Activated CD4-positive, alpha-beta memory T cell treated with anti-CD3 and anti-CD28 coated beads for 36 hours (primary cell): ENCODE measurements at regions not wholly inside any gene's neighbourhood (a gene's known extent, or its start where the extent isn't known, plus 50 kb on each side); places are given as distances from the start of the nearest gene placed in this dataset.

Source experiments
- CTCF ChIA-PET: fragments of 350-600 bp; sonication (Branson Sonifier 250); formaldehyde crosslinking; loops from one replicate; lab custom pipeline; 2021; ENCODE audit warnings: antibody characterized with exemption, inconsistent platforms; lab: Charles Lee
- POLR2A ChIA-PET: fragments of 350-600 bp; sonication (Branson Sonifier 250); formaldehyde crosslinking; loops from one replicate; lab custom pipeline; 2021; ENCODE audit warnings: antibody characterized with exemption; lab: Charles Lee
- DNase-seq: peaks from one replicate; pipeline ENCODE4 v3.0.0-alpha.2; 2020
- H3K27ac Mint-ChIP-seq: one replicate; pipeline ENCODE4 v1.8.0; 2021; ENCODE audit warnings: mixed read lengths
- H3K27me3 Mint-ChIP-seq: one replicate; pipeline ENCODE4 v1.8.0; 2021; ENCODE audit warnings: mixed read lengths
- H3K36me3 Mint-ChIP-seq: one replicate; pipeline ENCODE4 v1.8.0; 2021; ENCODE audit warnings: mixed read lengths
- H3K4me1 Mint-ChIP-seq: one replicate; pipeline ENCODE4 v1.8.0; 2021; ENCODE audit warnings: low read depth, mixed read lengths
- H3K4me3 Mint-ChIP-seq: one replicate; pipeline ENCODE4 v1.8.0; 2021; ENCODE audit warnings: mild to moderate bottlenecking, mixed read lengths
- H3K9me3 Mint-ChIP-seq: one replicate; pipeline ENCODE4 v1.8.0; 2021; ENCODE audit warnings: mixed read lengths
- intact Hi-C: fragments of 100-400 bp; cut with micrococcal nuclease; formaldehyde crosslinking; loops from one replicate; pipeline ENCODE4 v1.15.1; 2023

- no peak for DNase-seq
- no peak overlapping the region for H3K27ac Mint-ChIP-seq
- CTCF ChIA-PET = no interaction called here
- no peak overlapping the region for H3K4me3 Mint-ChIP-seq
- H3K9me3 Mint-ChIP-seq = no peaks in the 10 kb centered on the region
- H3K4me1 Mint-ChIP-seq = no peaks in the 10 kb centered on the region
- POLR2A ChIA-PET = no interaction called here
- intact Hi-C loops = no loop called here
- H3K27me3 Mint-ChIP-seq = no peaks in the 10 kb centered on the region
- no peaks in the 10 kb centered on the region for H3K36me3 Mint-ChIP-seq
Measured at GRCh38 chr3:105957722-105958121, 88.9 kb upstream of the CBLB start.

- intact Hi-C loops = no loop called here
- Mint-ChIP-seq H3K27ac (no peak overlapping the region), H3K4me1 (no peaks in the 10 kb centered on the region), H3K27me3 (no peaks in the 10 kb centered on the region), H3K4me3 (no peak overlapping the region), H3K9me3 (no peaks in the 10 kb centered on the region), H3K36me3 (no peaks in the 10 kb centered on the region)
- DNase-seq = no peak
- ChIA-PET POLR2A (no interaction called here), CTCF (no interaction called here)
Measured at GRCh38 chr3:105958237-105959000, 89.6 kb upstream of the CBLB start.

- H3K27me3 Mint-ChIP-seq = no peaks in the 10 kb centered on the region
- ChIA-PET POLR2A (interaction anchor here (0.7 kb wide), 1 partner anchor 230 kb away, joined by 5 read pairs; no protein-coding TSS in a partner anchor), CTCF (interaction anchor here (0.5 kb wide), 1 partner anchor 82 kb away, joined by 3 read pairs; no protein-coding TSS in a partner anchor)
- no peaks in the 10 kb centered on the region for H3K4me1 Mint-ChIP-seq
- intact Hi-C loops = no loop called here
- H3K27ac Mint-ChIP-seq = no peak overlapping the region
- H3K4me3 Mint-ChIP-seq = no peak overlapping the region
- no peaks in the 10 kb centered on the region for H3K9me3 Mint-ChIP-seq
- no peaks in the 10 kb centered on the region for H3K36me3 Mint-ChIP-seq
- DNase-seq = no peak
Measured at GRCh38 chr3:105959851-105960250, 91.0 kb upstream of the CBLB start.

DNA sequence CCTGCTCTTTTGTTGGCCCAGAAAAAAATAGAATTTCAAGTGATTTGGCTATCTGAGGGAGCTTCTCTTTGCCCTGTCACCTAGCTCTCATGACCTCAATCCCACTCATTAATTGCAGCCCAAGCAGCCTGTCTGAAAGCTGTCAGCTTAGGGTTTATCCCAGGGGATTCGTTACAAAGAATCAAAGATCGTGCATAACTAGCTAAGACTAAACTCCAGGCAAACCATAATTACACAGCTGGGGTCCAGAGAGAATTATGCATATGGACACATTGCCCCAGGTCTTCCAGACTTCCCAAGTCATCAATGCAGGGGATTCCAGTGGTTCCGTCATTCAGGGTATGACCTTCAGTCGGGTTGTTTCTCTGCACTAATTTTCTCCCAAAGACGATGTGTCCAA, 91.6 kb upstream of the CBLB start:
- intact Hi-C loops = no loop called here
- ChIA-PET POLR2A (interaction anchor here (0.7 kb wide), 1 partner anchor 230 kb away, joined by 5 read pairs; no protein-coding TSS in a partner anchor), CTCF (no interaction called here)
- DNase-seq = no peak
- no peaks in the 10 kb centered on the region for H3K36me3 Mint-ChIP-seq
- no peaks in the 10 kb centered on the region for H3K9me3 Mint-ChIP-seq
- no peak overlapping the region for H3K27ac Mint-ChIP-seq
- no peak overlapping the region for H3K4me3 Mint-ChIP-seq
- H3K4me1 Mint-ChIP-seq = no peaks in the 10 kb centered on the region
- H3K27me3 Mint-ChIP-seq = no peaks in the 10 kb centered on the region

GRCh38 chr3:105963161-105963560, 94.3 kb upstream of the CBLB start:
- H3K4me3 Mint-ChIP-seq = no peak overlapping the region
- H3K27ac Mint-ChIP-seq = no peak overlapping the region
- intact Hi-C loops = no loop called here
- POLR2A ChIA-PET = no interaction called here
- no peaks in the 10 kb centered on the region for H3K27me3 Mint-ChIP-seq
- no peaks in the 10 kb centered on the region for H3K36me3 Mint-ChIP-seq
- H3K4me1 Mint-ChIP-seq = no peaks in the 10 kb centered on the region
- CTCF ChIA-PET = no interaction called here
- DNase-seq = no peak
- H3K9me3 Mint-ChIP-seq = no peaks in the 10 kb centered on the region

DNA sequence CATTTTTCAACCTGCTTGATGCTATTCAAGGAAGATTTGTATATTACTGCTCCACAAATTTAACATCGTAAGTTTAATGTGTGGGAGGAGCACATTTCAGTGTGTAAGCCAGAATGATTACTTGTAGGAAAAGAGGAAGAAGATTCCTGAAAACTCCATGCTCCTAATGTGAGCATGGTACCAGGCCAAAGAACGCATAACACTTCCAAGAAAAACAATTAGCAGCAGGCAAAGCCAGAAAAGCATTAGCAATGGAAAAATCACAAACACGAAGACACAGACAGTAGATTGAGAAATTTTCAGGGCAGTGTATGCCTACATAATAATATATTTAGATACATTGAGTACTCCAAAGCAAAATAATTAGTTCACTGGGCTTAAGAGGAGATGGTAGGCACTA, 96.6 kb upstream of the CBLB start:
- CTCF ChIA-PET = no interaction called here
- Mint-ChIP-seq H3K27me3 (no peaks in the 10 kb centered on the region), H3K4me1 (no peaks in the 10 kb centered on the region), H3K36me3 (peaks cover 4% of the 10 kb centered on the region), H3K4me3 (no peak overlapping the region), H3K27ac (no peak overlapping the region), H3K9me3 (peaks cover 8% of the 10 kb centered on the region)
- intact Hi-C loops = no loop called here
- DNase-seq = no peak
- POLR2A ChIA-PET = no interaction called here

- Mint-ChIP-seq H3K27ac (no peak overlapping the region), H3K4me1 (no peaks in the 10 kb centered on the region), H3K4me3 (no peak overlapping the region), H3K36me3 (peaks cover 17% of the 10 kb centered on the region), H3K9me3 (peaks cover 23% of the 10 kb centered on the region), H3K27me3 (no peaks in the 10 kb centered on the region)
- intact Hi-C loops = no loop called here
- CTCF ChIA-PET = no interaction called here
- POLR2A ChIA-PET = no interaction called here
- DNase-seq = no peak
Measured at GRCh38 chr3:105967117-105967516, 98.3 kb upstream of the CBLB start.

GRCh38 chr3:105970283-105970682, 101.5 kb upstream of the CBLB start:
- Mint-ChIP-seq H3K36me3 (peaks cover 19% of the 10 kb centered on the region), H3K9me3 (peaks cover 27% of the 10 kb centered on the region), H3K4me1 (no peaks in the 10 kb centered on the region), H3K27ac (no peak overlapping the region), H3K27me3 (no peaks in the 10 kb centered on the region), H3K4me3 (no peak overlapping the region)
- DNase-seq = no peak
- intact Hi-C loops = no loop called here
- ChIA-PET POLR2A (no interaction called here), CTCF (no interaction called here)

DNA sequence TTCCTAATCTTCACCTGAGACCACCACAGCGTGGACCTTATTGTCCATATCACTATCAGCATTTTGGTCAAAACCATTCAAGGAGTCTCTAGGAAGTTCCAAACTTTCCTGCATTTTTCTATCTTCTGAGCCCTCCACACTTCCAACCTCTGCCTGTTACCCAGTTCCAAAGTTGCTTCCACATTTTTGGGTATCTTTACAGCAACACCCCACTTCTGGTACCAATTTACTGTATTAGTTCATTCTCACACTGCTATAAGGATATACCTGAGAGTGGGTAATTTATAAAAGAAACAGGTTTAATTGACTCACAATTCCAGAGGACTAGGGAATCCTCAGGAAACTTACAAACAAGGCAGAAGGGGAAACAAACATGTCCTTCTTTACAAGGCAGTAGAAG, 103.3 kb upstream of the CBLB start:
- Mint-ChIP-seq H3K27me3 (no peaks in the 10 kb centered on the region), H3K4me3 (no peak overlapping the region), H3K4me1 (no peaks in the 10 kb centered on the region), H3K36me3 (peaks cover 19% of the 10 kb centered on the region), H3K9me3 (peaks cover 27% of the 10 kb centered on the region), H3K27ac (no peak overlapping the region)
- DNase-seq = no peak
- CTCF ChIA-PET = no interaction called here
- intact Hi-C loops = no loop called here
- POLR2A ChIA-PET = no interaction called here

- CTCF ChIA-PET = no interaction called here
- Mint-ChIP-seq H3K4me3 (no peak overlapping the region), H3K27me3 (no peaks in the 10 kb centered on the region)
Measured at GRCh38 chr3:105974381-105974780, 105.6 kb upstream of the CBLB start.

GRCh38 chr3:105976196-105976595, 107.4 kb upstream of the CBLB start:
- H3K36me3 Mint-ChIP-seq = peaks cover 11% of the 10 kb centered on the region
- intact Hi-C loops = no loop called here
- no peak overlapping the region for H3K27ac Mint-ChIP-seq
- POLR2A ChIA-PET = no interaction called here
- H3K4me3 Mint-ChIP-seq = no peak overlapping the region
- CTCF ChIA-PET = no interaction called here
- no peak for DNase-seq
- H3K9me3 Mint-ChIP-seq = peaks cover 13% of the 10 kb centered on the region
- H3K27me3 Mint-ChIP-seq = no peaks in the 10 kb centered on the region
- no peaks in the 10 kb centered on the region for H3K4me1 Mint-ChIP-seq

More at GRCh38 chr3:105974381-105974780, 105.6 kb upstream of the CBLB start:
- Mint-ChIP-seq H3K4me1 (no peaks in the 10 kb centered on the region), H3K9me3 (peaks cover 27% of the 10 kb centered on the region), H3K27ac (no peak overlapping the region), H3K36me3 (peaks cover 19% of the 10 kb centered on the region)
- intact Hi-C loops = no loop called here
- DNase-seq = no peak
- POLR2A ChIA-PET = no interaction called here

DNA sequence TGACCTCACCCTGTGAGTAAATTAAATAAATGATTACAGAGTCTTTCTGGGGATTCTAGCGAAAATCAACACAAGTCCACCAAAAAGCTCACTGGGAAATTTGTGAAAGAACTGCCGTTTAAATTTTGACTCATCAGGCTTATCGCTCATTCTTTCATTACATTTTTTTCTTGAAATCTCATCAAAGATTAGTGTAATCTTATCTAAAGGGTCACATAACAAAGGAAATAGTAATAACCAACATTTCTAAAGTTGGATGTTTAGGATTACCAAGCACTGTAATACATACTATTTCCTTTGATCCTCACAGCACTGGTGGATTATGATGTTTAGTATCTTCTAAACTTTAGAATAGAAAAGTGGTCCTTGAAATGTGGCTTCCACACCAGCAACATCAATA, 111.1 kb upstream of the CBLB start:
- Mint-ChIP-seq H3K27ac (no peak overlapping the region), H3K9me3 (peaks cover 6% of the 10 kb centered on the region), H3K4me1 (peaks cover 3% of the 10 kb centered on the region), H3K27me3 (no peaks in the 10 kb centered on the region), H3K36me3 (peaks cover 2% of the 10 kb centered on the region), H3K4me3 (no peak overlapping the region)
- ChIA-PET POLR2A (no interaction called here), CTCF (no interaction called here)
- DNase-seq = no peak
- intact Hi-C loops = no loop called here

DNA sequence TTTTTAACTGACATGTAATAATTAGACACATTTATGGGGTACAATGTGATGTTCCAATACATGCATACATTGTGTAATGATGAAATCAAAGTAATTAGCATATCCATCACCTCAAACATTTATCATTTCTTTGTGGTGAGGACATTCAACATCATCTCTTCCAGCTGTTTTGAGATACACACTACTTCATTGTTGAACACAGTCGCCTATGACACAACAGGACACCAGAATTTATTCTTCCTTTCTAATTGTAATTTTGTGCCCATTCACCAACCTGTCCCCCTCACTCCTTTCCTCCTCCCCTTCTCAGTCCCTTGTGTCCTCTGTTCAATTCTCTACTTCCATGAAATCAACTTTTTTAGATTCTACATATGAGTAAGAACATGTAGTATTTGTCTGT, 113.4 kb upstream of the CBLB start:
- Mint-ChIP-seq H3K4me1 (peaks cover 12% of the 10 kb centered on the region), H3K4me3 (no peak overlapping the region), H3K27ac (no peak overlapping the region), H3K36me3 (peaks cover 2% of the 10 kb centered on the region), H3K9me3 (peaks cover 6% of the 10 kb centered on the region), H3K27me3 (no peaks in the 10 kb centered on the region)
- no peak for DNase-seq
- intact Hi-C loops = no loop called here
- CTCF ChIA-PET = interaction anchor here (1.2 kb wide), 1 partner anchor 463 kb away, joined by 3 read pairs; no protein-coding TSS in a partner anchor
- POLR2A ChIA-PET = no interaction called here
